ES-I3 (cell line): ENCODE measurements at regions not wholly inside any gene's neighbourhood (a gene's known extent, or its start where the extent isn't known, plus 50 kb on each side); places are given as distances from the start of the nearest gene placed in this dataset.

Source experiments
- H3K36me3 ChIP-seq: 2 replicates; pipeline ENCODE4 v1.6.1; 2013; ENCODE audit warnings: mild to moderate bottlenecking, low read length, control low read depth, moderate library complexity; ENCODE audit not compliant: insufficient read depth
- H3K4me1 ChIP-seq: 2 replicates; pipeline ENCODE4 v1.6.1; 2013; ENCODE audit warnings: mild to moderate bottlenecking, control low read depth, low read length; ENCODE audit not compliant: insufficient read depth
- H3K9ac ChIP-seq: 2 replicates; pipeline ENCODE4 v1.6.1; 2013; ENCODE audit warnings: low read depth, mild to moderate bottlenecking, low read length, moderate library complexity
- H3K9me3 ChIP-seq: 2 replicates; pipeline ENCODE4 v1.6.1; 2013; ENCODE audit warnings: mild to moderate bottlenecking, low read length, moderate library complexity; ENCODE audit not compliant: control insufficient read depth, insufficient read depth

- Histone ChIP-seq H3K9me3 (no peaks in the 10 kb centered on the region), H3K4me1 (no peaks in the 10 kb centered on the region), H3K36me3 (no peaks in the 10 kb centered on the region), H3K9ac (no peak overlapping the region)
Measured at GRCh38 chr12:19833775-19834501, 394.6 kb downstream of the AEBP2 start.

- H3K4me1 ChIP-seq = no peaks in the 10 kb centered on the region
Measured at GRCh38 chr12:19834592-19834991, 395.3 kb downstream of the AEBP2 start.

GRCh38 chr12:19836056-19836455 lies 396.8 kb downstream of the AEBP2 start:
- Histone ChIP-seq H3K9ac (no peak overlapping the region), H3K4me1 (no peaks in the 10 kb centered on the region), H3K36me3 (no peaks in the 10 kb centered on the region), H3K9me3 (no peaks in the 10 kb centered on the region)

More at GRCh38 chr12:19834592-19834991, 395.3 kb downstream of the AEBP2 start:
- no peak overlapping the region for H3K9ac ChIP-seq
- H3K36me3 ChIP-seq = no peaks in the 10 kb centered on the region
- H3K9me3 ChIP-seq = no peaks in the 10 kb centered on the region

GRCh38 chr12:19836456-19836855 lies 397.2 kb downstream of the AEBP2 start:
- Histone ChIP-seq H3K9me3 (no peaks in the 10 kb centered on the region), H3K4me1 (no peaks in the 10 kb centered on the region), H3K36me3 (no peaks in the 10 kb centered on the region), H3K9ac (no peak overlapping the region)

GRCh38 chr12:19837543-19837942 lies 398.3 kb downstream of the AEBP2 start:
- H3K4me1 ChIP-seq = no peaks in the 10 kb centered on the region
- H3K9ac ChIP-seq = no peak overlapping the region
- H3K36me3 ChIP-seq = no peaks in the 10 kb centered on the region
- H3K9me3 ChIP-seq = no peaks in the 10 kb centered on the region

GRCh38 chr12:19841451-19841850 lies 402.2 kb downstream of the AEBP2 start:
- Histone ChIP-seq H3K36me3 (no peaks in the 10 kb centered on the region), H3K9me3 (no peaks in the 10 kb centered on the region), H3K9ac (no peak overlapping the region), H3K4me1 (no peaks in the 10 kb centered on the region)

GRCh38 chr12:19842116-19842515 lies 402.8 kb downstream of the AEBP2 start:
- Histone ChIP-seq H3K4me1 (no peaks in the 10 kb centered on the region), H3K36me3 (no peaks in the 10 kb centered on the region), H3K9me3 (no peaks in the 10 kb centered on the region), H3K9ac (no peak overlapping the region)

GRCh38 chr12:19844224-19844623 lies 404.9 kb downstream of the AEBP2 start:
- H3K4me1 ChIP-seq = no peaks in the 10 kb centered on the region; the same call in 1 of the 2 replicates
- H3K9me3 ChIP-seq = no peaks in the 10 kb centered on the region
- no peak overlapping the region for H3K9ac ChIP-seq
- no peaks in the 10 kb centered on the region for H3K36me3 ChIP-seq

GRCh38 chr12:19846574-19846973 lies 407.3 kb downstream of the AEBP2 start:
- Histone ChIP-seq H3K9me3 (no peaks in the 10 kb centered on the region), H3K9ac (no peak overlapping the region), H3K4me1 (no peaks in the 10 kb centered on the region; the same call in 1 of the 2 replicates), H3K36me3 (no peaks in the 10 kb centered on the region)

GRCh38 chr12:19847294-19848059 lies 408.2 kb downstream of the AEBP2 start:
- Histone ChIP-seq H3K9ac (no peak overlapping the region), H3K36me3 (no peaks in the 10 kb centered on the region), H3K9me3 (no peaks in the 10 kb centered on the region), H3K4me1 (no peaks in the 10 kb centered on the region; the same call in 1 of the 2 replicates)

GRCh38 chr12:19848421-19848820 lies 409.1 kb downstream of the AEBP2 start:
- Histone ChIP-seq H3K4me1 (no peaks in the 10 kb centered on the region; the same call in 1 of the 2 replicates), H3K9ac (no peak overlapping the region), H3K36me3 (no peaks in the 10 kb centered on the region), H3K9me3 (no peaks in the 10 kb centered on the region)

GRCh38 chr12:19849208-19849607 lies 409.9 kb downstream of the AEBP2 start:
- Histone ChIP-seq H3K4me1 (no peaks in the 10 kb centered on the region; the same call in 1 of the 2 replicates), H3K36me3 (no peaks in the 10 kb centered on the region), H3K9ac (no peak overlapping the region), H3K9me3 (no peaks in the 10 kb centered on the region)

- Histone ChIP-seq H3K36me3 (no peaks in the 10 kb centered on the region), H3K4me1 (no peaks in the 10 kb centered on the region; the same call in 1 of the 2 replicates), H3K9me3 (no peaks in the 10 kb centered on the region), H3K9ac (no peak overlapping the region)
Measured at GRCh38 chr12:19850346-19851065, 411.2 kb downstream of the AEBP2 start.

- H3K4me1 ChIP-seq = peaks cover 6% of the 10 kb centered on the region; the same call in 1 of the 2 replicates
- H3K36me3 ChIP-seq = no peaks in the 10 kb centered on the region
- H3K9ac ChIP-seq = no peak overlapping the region
- no peaks in the 10 kb centered on the region for H3K9me3 ChIP-seq
Measured at GRCh38 chr12:19852100-19852855, 413.0 kb downstream of the AEBP2 start.
